Suppressor macrophage treated with lipopolysaccharide for 1 hour (primary cell): ENCODE measurements at regions not wholly inside any gene's neighbourhood (a gene's known extent, or its start where the extent isn't known, plus 50 kb on each side); places are given as distances from the start of the nearest gene placed in this dataset.
"Not testable (repeated sequence)": the region's sequence is repeated elsewhere in the genome, so short reads cannot be mapped to it uniquely, and the experiment has no call there.

Experiments
- DNase-seq, 3 donors: peaks; one replicate each; pipeline ENCODE4 v3.0.0-alpha.2; 2020 to 2022

DNA sequence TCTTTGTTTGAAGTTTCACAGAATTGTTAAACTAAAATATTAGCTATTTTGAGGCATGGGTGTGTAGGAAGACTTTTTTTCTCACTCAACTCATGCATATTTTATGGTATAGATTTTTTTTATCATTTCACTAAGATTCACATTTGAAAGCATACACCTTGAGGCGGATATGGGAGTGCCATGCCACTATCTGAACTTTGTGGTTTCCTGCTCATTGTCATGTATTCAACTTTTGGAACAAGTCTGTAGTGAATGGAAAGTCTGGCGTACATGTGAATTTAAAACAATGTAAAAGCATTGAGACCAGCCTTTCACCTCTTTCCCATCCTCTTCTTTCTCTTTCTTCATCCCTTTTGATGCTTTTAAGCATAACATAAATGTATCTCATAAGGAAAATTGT lies 147.9 kb downstream of the TPBG start:
- DNase-seq = no peak

DNA sequence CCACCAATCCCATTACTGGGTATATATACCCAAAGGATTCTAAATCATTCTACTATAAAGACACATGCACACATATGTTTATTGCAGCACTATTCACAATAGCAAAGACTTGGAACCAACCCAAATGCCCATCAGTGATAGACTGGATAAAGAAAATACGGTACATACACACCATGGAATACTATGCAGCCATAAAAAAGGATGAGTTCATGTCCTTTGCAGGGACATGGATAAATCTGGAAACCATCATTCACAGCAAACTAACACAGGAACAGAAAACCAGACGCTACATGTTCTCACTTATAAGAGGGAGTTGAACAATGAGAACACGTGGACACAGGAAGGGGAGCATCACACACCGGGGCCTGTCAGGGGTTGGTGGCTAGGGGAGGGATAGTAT lies 154.3 kb downstream of the TPBG start:
- DNase-seq = not testable (repeated sequence)

DNA sequence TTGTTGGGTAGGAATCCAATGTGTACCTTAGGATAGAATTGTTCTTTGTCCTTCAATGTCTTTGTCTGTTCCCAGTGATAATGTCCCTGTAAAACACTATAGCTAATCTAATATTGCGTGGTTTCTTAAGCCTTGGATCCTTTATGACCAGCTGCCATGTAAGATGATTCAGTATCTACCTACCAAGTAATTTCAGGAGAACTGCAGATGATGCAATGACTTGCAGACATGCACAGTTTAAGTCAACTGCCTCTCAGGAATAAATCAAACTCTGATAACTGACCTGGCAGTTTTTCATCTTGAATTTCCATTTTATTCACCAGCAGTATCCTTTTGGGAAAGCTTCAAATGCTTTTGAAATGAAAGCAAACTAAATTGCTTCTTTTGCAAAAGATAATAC lies 157.8 kb downstream of the TPBG start:
- no peak for DNase-seq

DNA sequence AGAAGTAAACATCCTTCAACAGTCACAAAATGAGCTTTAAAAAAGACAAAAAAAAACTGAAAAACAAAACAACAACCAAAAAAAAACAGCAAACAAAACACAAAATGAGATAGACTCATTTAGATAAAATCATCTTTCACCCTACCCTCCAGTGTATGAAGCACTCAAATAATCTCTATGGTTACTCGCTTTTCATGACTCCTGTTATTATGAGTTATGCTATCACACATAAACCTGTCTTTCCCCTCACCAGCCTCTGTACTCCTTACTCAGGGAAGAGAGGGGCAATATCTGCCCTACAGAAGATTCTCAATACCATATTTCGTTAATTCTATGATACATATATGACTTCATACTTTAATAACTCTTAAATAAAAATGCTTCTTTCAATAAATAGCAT lies 158.2 kb downstream of the TPBG start:
- no peak for DNase-seq

DNA sequence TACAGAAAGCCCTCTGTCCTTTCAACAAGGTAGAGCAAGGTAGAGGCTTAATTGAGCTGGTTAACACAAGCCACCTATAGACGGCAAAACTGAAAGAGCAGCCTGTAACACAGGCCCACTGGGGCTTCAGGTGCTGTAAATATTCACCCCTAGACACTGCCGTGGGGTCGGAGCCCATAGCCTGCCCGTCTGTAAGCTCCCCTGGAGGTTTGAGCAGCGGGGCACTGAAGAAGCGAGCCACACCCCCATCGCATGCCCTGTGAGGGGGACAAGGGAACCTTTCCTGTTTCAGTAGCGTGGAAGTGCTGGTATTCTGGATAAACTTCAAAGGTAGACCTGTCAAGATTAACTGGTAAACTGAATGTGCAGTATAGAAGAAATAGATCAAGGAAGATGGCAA lies 160.4 kb downstream of the TPBG start:
- no peak for DNase-seq

DNA sequence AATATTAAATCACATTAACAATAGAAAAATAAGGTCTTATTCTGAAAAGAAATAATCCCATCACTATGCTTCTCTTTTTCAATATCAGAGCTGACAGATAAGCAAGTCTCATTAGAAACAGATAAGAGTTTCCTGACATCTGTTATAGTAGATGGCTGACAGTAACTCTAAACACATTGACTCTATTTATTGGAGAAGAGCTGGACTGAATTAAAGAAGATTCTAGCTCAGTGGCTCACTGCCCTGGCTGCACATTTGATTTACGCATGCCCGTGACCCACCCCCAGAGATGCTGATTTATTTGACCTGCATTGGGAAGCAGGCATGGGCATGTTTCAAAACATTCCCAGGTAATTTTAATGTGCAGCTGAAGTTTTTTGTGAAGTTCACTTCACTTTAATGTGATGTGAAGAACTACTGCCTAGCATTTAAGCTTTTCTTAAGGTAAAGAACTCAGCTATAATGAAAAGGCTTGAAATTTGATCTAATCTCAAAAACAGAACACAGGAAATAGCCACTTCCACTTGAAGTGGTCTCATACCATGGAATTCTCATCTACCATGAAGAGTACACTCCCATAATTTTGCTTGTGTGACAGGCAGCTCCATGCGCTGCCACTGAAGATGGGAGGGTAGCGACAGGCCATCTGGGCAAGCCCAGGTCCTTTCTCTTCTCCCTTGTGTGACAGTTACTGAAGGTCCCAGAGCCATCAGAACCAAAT lies 162.3 kb downstream of the TPBG start:
- no peak for DNase-seq

DNA sequence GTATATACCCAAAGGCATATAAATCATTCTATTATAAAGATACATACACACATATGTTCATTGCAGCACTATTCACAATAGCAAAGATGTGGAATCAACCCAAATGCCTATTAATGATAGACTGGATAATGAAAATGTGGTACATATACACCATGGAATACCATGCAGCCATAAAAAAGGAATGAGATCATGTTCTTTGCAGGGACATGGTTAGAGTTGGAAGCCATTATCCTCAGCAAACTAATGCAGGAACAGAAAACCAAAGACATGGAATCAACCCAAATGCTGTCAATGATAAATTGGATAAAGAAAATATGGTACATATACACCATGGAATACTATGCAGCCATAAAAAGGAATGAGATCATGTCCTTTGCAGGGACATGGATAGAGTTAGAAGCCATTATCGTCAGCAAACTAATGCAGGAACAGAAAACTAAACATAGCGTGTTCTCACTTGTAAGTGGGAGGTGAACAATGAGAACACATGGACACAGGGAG lies 166.4 kb downstream of the TPBG start:
- DNase-seq = not testable (repeated sequence)

DNA sequence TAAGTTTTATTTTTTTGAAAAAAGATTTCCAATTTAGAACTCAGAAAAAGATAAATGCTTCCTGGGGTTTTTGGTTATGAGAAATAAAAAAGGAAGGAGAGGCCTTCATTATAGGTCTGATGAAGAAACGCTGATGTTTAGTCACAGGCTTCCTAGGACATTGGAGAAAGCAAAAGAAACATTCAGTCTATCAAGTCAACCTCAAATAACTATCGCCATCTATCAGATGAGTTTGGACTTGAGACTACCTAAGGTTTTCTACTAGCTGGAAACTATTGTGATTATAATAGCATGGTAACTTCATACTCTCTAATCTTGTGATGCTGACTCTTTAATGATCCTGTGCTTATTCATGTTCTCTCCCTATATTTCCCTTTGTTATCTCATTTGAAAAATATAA lies 171.3 kb downstream of the TPBG start:
- no peak for DNase-seq

DNA sequence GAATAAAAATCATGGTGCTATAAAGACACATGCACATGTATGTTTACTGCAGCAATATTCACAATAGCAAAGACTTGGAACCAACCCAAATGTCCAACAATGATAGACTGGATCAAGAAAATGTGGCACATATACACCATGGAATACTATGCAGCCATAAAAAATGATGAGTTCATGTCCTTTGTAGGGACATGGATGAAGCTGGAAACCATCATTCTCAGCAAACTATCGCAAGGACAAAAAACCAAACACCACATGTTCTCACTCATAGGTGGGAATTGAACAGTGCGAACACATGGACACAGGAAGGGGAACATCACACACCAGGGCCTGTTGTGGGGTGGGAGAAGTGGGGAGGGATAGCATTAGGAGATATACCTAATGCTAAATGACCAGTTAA lies 185.9 kb downstream of the TPBG start:
- DNase-seq = not testable (repeated sequence)

DNA sequence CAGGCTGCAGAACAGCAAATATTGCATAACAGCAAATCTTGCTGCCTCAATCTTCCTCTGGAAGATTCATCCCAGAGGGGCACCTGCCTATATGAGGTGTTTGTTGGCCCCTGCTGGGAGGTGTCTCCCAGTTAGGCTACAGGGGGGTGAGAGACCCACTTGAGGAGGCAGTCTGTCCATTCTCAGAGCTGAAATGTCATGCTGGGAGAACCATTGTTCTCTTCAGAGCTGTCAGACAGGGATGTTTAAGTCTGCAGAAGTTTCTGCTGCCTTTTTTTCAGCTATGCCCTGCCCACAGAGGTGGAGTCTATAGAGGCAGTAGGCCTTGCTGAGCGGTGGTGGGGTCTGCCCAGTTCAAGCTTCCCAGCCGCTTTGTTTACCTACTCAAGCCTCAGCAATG lies 187.7 kb downstream of the TPBG start:
- DNase-seq = not testable (repeated sequence)

DNA sequence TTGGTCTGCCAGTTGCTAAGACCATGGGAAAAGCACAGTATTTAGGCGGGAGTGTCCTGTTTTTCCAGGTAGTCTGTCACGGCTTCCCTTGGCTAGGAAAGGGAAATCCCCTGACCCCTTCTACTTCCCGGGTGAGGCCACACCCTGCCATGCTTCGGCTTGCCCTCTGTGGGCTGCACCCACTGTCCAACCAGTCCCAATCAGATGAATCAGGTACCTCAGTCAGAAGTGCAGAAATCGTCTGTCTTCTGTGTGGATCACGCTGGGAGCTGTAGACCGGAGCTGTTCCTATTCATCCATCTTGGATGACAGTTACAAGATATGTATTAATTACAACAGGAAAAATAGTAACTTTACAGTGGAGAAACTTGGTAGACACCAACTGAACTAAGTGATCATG lies 188.2 kb downstream of the TPBG start:
- no peak for DNase-seq

DNA sequence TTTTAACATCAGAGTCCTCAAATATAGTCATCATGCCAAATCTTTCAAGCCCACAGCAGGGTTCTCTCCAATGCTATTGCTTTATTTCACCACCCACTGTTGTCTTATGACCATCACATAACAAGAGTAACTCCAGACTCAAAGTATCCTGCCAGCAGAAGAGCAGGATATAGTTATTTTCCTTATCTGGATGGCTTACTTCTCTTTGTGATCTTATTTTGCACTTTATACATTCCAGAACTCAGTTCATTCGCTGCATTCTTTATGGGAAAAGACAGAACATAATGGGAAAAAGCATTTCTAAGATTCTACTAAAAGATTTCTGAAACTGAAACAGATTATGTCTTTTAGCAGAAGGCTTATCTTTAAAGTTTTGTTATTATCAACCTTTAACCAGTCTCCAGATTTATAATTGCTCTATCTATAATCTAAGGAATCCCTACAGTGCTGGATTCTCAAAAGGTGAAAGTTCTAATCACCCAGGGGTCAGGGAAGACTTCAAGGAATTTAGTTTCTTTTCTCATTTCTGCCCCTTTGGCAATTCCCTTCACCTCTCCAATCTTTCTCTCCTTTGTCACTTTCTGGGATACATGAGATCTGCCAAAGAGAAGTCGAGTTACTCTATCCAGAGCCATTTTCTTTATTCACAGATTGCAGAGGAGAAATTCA lies 190.4 kb downstream of the TPBG start:
- DNase-seq = no peak

DNA sequence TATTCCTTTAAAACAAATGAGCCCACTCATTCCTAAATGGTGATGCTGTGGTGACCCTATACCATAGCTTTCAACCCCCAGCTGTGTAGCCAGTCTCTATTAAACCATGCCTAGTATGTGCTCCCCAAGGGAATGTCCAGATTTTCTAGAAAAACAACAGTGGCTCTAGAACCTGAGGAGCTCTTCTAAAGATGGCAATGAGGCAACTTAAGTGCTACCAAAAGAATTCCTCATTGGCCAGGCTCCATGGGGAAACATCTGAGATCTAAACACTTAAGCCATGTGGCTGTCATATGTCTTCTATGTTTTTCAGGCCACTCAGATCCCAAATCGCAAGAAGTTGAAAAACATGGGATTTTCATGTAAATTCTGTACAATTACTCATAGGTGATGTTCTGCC lies 191.0 kb downstream of the TPBG start:
- no peak for DNase-seq

DNA sequence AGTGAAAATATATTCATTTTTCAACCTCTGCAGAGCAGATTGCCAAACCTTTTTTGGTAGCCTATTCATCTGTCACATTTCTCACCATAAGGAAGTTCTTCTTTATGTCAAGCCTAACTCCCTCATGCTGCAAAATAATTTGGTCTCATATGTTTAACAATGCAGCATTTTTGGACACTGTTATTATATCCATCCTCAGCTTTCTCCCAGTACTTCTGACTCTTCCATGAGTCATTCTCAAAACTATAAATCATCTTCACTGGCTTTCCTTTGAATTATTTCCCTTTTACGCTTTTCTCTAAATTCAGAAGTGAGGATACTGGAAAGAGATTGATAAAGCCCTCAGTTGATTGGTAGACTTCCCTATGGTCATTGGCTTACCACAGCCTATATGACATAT lies 192.2 kb downstream of the TPBG start:
- DNase-seq = no peak

DNA sequence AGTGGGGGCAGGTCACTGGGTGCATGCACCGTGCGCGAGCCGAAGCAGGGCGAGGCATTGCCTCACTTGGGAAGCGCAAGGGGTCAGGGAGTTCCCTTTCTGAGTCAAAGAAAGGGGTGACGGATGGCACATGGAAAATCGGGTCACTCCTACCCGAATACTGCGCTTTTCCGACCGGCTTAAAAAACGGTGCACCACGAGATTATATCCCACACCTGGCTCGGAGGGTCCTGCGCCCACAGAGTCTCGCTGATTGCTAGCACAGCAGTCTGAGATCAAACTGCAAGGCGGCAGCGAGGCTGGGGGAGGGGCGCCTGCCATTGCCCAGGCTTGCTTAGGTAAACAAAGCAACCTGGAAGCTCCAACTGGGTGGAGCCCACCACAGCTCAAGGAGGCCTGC lies 194.9 kb downstream of the TPBG start:
- not testable (repeated sequence) for DNase-seq

DNA sequence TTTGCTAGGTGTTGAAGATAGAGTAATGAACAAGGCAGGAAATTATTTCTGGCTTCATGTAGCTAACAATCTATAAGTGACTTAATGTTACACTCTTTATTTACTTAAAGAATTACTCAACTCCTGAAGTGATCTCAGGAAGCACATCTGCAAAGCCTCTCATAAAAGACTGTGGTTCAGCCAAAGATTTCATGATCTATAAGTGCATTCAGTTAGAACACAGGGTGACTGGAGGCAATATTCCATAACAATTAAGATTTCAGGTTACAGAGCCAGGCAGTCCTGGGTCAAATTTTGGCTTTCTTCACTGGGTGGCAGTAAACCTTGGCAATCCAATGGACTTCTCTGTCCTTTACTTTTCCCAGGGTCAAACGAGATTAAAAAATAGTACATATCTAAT lies 204.0 kb downstream of the TPBG start:
- no peak for DNase-seq

DNA sequence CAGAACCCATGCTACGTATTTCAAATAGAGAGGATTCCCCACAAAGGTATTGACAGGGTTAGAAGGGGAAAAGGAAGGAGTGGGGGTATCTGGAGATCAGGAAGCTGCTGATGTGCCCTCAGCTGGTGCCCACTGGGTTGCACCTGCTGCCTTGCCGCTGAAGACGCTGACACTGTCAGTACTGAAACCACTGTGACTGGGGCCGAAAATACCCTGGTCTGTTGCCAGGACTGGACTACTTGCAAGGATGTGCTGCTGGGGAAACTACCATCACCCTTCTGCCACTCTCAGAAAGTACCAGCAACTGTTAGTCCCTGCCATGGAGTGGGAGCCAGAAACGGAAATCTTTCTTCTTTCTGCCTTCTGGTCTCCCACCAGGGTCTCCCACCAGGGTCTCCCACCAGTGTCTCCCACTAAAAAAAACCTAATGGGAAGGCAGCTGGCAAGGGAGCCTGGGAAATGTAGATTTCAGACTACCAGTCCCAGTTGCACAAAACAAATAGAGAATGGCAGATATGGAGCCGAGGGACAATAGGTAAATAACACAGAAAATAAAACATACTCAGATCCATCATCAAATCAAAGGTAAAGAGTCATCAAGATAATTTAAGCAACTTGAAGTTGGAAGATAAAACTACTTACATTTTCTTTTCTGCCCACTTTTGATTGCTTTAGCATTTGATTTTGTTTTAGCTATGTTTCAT lies 204.8 kb downstream of the TPBG start:
- DNase-seq = no peak

DNA sequence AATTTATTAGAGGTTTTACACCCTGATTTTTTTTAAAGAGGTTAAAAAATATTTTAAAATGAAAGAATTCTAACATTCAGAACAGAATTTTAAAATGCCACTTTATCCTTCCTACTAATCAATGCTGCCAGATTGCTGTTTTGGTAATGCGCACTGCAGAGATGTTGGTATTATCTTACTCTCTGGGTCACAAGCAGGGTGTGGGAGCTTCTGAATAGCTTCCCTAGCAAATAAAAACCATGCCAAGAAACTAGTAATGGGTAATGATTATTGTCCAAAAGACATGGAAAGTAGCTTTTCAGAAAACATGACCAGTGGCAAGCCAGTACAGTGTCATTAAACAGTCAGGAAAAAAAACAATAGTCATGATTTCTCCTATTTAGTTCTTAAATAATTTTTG lies 205.4 kb downstream of the TPBG start:
- DNase-seq = no peak

DNA sequence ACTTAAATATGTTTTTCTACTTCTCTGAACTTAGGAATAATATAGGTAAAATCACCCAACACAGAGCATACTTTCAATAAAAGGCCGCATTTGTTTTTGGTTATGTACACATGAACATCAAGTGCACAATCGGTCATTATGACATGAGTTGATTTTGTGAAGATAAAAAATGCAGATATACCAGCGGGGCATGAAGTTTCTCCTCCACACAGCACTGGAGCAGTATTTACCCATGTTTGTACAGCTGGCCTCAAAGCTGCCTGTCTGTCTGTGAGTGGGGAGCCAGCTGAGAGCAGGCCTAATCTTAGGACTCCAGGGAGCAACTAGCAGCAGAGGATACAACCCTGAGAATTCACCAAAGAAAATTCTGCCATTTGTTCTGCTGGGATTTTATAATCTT lies 206.5 kb downstream of the TPBG start:
- no peak for DNase-seq

DNA sequence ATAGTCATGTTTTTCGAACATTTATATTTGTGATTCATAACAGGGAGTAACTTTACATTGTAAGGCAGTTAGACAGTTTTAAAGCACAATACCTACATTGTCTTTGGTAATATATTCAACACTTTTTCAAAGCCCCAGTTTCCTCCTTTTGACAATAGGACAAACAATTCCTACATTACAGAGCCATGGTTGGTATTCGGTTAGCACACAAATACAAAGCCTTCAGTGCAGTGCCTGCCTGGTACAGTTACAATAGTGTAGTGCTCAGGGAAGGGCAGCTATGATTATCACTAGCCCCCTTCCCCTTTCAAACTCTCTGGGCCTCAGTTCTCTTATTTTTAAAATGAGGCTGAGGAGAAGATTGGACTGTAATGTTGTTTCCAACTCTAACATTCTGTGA lies 207.8 kb downstream of the TPBG start:
- DNase-seq = no peak

DNA sequence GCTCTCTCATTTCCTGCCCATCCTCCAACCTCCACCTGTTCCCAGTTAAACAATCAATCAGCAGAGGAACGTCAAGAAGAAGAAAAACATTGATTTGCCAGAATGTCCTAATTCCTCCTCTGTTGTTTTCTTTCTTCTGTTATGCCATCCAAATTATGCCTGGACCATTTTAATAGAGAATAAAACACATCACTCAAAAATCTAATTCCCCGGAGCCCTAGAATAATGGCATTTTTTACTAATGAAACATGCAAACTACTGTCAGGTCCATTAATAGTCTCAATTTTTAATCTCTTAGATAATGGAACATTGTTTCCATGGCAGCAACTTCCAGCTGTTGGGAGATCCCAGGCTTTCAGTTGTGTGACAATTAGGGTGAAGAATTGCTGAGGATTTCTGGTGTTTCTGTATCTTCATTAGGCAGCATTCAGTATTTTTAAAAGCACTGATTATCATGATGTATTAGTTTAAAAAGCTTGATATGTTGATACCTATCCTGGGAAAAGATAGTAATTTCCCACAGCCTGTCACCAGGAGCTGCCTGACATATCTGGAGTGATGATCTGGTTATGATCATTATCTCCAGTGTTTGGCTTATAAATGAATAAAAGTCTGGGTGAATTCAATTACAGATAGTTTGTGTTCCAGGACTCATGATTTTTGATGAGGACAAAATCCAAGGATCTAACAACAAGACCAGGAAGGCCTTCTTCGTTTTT lies 209.8 kb downstream of the TPBG start:
- DNase-seq = no peak

DNA sequence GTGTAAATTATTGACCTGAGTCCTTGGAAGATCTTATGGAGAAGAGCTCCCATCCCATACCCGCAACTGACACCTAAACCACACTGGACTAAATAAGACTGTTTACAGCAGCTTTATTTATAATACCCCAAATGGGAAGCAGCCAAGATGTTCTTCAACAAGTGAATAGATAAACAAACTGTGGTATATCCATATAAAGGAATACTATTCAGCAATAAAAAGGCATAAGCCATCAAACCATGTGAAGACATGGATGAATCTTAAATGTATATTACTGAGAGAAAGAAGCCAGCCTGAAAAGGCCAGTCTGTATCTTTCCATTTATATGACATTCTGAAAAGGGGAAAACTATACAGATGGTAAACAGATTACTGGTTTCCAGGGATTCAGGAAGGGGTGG lies 212.7 kb downstream of the TPBG start:
- no peak for DNase-seq

DNA sequence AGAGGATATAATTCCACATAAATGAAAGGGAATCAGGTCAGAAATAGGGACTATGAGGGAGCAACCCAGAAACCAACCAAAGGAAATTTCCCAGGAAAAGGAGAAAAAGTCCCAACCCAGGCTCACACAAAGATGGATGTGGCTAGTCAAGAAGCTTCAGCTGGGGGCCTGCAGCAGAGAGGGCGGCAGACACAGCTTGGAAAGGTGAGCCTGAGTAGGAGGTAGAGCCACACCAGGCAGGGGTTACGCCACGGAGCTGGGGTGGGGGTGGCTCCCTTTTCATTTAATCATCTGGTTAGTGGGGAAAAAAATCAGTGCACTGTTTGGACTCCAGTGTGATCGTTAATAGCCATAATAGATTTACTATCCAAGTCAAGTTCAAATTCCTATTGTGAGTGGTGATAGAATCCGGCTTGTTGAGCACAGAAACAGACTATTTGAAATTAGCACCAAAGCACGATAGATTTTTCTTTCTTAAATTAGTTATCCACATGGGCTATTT lies 220.6 kb downstream of the TPBG start:
- DNase-seq = no peak
